Stimulated activated CD4-positive, alpha-beta T cell treated with anti-CD3 and anti-CD28 coated beads, Interleukin-1b, Interleukin-23, amount 100 ng/mL, for 48 hours (primary cell): ENCODE measurements at regions not wholly inside any gene's neighbourhood (a gene's known extent, or its start where the extent isn't known, plus 50 kb on each side); places are given as distances from the start of the nearest gene placed in this dataset.
"Not testable (repeated sequence)": the region's sequence is repeated elsewhere in the genome, so short reads cannot be mapped to it uniquely, and the experiment has no call there.

Experiments
- DNase-seq: peaks from one replicate; pipeline ENCODE4 v3.0.0-alpha.2; 2020

DNA sequence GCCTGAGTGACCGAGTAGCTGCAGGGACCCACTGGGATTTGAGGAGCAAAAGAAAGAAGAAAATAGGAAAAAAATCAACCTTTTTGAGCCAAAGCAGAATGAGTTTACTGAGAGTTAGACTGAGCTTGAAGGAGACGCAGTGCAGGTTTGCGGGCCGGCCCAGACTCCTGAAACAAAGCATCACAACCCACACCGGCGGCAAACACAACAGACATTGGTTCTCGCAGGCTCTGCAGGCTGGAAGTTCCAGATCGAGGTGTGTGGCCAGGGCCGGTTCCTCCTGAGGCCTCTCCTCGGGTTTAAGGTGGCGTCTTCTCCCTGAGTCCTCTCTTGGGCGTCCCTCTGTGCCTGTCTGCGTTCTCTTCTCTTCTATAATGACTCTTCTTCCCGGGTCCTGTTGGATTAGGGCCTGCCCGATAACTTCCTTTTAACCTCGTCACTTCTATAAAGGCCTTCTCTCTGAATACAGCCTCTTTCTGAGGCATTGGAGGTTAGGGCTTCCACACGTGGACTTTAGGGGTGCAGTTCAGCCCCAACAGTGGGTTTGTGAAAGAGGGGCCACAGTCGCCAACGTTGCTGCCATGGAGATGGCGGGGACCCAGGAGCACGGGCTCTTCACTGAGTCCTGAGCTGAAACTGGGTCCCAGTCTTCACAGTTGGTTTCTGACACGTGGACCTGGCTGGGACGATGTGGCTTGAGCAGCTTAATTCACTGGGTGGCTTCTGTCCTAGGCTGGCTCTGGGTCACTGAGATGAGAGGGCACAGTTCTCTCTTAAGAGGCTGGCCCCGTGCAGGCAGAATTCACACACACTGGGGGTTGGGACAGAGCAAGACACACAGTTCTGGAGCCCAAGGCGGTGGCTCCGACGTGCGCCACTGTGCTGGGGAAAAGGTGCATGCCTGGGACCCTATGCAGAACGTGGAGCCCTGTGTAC lies 1047.7 kb downstream of the BRD1 start:
- no peak for DNase-seq

DNA sequence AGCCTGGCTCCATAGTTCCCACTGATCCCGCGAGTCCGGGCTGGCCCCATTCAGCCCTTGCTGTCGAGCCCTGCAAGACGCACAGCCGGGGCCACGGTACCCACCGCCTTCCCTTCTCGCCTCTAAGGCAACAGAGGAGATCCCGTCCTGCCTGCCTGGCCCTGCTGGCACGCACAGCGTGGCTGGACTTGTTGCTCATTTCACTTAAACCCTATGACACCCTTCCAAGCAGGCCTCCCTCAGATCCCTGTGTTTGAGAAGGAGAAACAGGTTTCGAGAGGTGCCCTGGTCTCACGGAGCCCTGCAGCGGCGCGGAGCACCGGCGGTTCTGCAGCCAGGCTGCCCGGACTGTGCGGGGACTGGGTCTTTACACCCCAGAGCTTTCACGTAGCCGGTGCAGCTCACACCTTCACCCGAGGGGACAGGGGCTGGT lies 1048.4 kb downstream of the BRD1 start:
- no peak for DNase-seq

DNA sequence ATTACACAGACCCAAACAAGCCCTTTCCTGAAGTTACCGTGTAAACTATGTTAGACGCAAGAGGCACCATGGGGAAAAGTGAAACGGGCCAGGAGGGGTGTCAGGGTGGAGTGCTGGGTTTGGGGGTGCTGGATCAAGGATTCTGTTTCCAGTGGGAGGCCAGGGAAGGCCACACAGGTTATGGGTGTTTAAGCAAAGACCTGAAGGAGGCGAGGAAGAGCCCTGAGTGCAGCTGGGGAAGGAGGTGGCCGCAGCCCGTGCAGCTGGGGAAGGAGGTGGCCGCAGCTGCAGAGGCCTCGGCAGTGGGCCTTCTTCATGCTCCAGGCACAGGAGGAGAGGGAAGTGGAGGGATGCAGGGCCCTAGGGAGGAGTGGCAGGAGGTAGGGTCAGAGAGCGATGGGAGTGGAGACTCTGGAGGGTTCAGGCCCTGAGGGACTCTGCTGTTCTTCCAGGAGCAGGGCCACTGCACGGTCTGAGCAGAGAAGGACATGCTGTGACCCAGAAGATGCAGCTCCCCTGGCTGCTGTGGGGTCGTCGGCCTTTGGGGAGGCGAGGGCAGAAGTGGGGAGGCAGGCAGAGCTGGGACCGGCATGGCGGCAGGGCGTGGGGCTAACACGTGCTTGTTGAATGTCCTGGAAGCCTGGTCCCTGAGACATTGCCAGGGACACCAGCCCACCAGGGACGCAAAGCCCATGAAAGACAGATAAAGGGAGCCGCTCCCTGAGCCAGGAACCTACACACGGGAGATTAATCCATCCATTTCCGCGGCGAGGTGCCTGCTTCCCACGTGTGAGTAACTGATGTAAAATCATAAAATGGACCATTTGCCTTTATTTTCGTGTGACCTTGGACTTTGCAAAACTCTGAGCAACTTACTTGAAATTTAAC lies 1049.1 kb downstream of the BRD1 start:
- DNase-seq = no peak

DNA sequence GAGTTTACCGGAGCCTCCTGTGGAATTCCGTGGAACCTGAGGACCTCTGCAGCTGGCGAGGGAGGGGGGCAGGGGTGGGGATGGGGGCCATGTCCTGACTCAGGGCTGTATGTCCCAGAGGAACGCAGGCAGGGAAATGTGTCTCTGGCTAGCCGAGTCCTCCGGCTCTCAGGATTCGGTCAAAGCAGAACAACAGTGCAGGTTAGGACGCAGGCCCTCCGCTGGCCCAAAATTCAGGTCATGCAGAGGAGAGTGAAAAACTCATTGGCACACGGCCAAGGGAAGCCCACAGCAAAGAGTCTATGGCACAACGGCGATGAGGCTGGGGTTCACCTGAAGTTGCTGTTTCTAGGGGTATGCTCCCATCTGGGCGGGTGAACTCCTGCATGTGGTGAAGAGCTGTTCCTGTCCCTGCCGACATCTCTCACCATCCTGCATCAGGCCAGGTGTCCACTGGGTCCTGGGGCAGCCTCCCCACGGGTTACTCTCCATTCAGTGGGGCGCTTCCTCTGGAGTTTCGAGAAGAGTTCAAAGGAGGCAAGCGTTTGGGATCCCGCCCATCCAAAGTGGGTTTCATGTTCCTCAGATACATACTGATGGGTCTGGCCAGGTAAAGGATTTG lies 1055.3 kb downstream of the BRD1 start:
- DNase-seq = no peak

DNA sequence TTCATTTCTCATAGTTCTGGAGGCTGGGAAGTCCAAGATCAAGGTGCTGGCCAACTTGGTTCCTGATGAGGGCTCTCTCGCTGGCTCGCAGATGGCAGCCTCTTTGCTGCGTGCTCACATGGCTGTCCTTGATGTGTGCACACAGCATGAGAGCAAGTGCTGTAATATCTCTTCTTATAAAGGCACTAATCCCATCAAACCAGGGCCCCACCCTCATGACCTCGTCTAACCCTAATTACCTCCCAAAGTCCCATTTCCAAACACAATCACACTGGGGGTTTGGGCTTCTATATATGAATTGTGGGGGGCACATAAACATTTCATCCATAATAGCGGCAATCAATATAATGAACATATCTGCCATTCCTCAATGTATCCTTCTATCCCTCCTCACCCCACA lies 1062.1 kb downstream of the BRD1 start:
- DNase-seq = no peak

DNA sequence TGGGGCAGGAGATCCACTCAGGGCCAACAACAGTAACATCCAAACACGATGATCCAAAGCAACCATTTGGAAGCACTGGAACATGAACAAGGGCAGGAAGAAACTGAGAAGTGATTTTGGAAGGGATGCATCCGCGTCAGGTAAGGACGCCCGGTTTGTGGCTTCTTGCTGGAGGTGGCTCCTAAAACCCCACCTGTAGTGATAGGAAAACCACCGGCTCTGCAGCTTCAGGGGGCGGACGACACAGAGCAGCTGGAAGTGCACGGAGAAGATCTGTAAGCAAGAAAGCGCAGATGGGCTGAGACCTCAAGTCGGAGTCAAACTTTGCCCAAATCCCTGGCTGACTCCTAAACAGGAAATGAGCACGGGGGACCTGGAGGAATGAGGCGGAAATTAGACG lies 1066.1 kb downstream of the BRD1 start:
- no peak for DNase-seq

DNA sequence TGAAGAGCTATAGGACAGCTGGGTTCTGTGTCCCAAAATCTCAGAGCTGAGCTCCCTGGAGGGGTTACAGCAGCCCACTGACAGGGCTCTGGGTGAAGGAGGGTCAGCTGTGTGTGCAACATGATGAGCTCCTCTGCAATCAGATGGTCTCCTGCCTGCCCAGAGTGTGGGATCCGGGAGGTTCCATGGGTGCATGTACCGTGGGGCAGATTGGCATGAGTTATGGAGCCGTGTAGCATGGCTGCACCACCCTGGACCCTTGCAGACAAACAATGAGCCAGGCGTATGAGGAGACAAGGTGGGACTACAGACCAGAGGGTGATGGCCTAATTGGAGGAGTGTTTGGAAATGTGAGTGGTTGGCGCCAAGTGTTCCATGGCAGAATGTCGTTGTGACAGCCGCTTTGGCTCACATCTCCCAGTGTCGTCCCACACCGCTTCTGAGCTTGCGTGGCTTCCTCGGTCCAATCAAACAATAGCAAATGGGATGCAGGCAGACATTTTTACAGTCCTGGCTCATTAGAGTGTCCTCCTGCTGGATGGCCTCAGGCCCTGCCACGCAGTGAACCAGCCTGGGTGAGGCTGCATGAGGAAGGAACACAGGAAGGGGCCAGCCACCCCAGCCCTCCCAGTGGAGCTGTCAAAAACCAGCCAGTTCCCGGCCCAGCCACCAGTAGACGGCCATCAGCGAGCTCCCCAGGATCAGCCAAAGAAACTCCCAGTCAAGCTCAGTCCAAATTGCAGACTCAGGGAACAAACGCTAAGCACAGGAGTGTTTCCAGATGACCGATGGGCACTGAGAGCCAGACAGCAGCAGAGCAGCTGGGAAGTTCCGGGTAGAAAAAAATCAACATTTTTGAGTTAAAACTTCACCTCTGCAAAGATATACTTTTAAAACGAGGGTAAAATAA lies 1066.9 kb downstream of the BRD1 start:
- no peak for DNase-seq

DNA sequence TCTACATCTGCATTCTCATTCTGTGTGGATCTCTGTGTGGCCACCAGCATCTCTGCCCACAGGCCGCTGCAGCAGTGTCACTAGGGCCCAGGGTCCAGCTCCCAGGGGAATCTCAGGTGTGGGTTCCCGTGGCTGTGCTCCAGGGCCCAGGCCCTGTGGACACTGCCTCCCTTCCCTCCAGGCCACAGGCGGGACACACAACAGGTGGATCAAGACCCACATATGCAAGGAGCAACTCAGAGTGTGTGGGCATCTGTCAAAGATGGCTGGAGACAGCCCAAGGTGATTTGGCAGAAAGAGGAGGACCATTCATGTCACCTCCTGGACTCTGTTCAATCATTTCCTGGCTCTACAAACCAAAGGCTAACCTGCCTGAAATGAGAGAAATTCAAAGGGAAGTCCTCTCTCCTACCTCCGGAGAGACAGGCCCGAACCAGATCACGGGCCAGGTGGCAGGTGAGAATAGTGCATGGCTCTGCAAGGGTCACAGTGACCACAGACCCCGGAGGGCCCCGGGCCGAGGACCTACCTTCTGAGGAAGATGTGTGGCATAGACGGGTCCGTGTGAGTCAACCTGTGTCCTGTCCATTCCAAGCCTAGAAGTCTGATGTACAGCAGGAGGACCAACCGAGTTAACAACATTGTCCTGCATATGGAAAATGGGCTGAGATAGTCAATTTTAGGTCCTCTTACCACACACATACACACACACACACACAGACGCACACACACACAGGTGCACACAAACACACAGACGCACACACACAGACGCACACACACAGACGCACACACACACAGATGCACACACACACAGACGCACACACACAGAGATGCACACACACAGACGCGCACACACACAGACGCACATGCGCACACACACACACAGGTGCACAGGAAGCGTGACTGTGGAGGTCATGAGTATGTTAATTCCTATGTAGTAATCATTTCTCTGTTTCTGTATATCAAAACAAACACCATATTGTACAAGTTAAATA lies 1068.5 kb downstream of the BRD1 start:
- DNase-seq = no peak

DNA sequence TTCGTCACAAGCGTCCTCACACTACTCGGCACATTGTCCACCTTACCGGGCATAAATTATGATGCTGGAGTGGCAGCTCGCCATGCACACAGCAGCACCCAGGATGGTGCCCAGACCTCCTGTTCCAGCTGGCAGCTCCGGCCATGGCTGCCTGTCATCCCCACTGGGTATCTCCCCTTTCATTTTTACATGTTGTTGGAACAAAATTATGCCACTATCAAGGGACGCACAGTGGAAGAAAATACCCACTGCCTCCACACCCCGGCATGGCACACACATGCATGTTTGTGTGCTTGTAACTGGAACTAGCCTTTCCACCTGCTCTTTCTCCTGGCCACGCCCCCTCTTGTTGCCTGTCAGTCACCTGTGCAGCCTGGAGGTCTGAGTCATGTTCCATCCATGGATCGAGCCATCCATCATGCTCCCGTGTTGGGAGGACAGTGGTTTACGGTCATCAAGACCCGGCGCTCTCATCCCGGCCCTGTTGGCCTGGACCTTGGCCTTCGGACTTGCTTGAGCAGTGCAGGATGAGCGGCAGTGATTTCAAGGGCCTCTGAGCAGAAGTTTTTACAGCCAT lies 1069.6 kb downstream of the BRD1 start:
- DNase-seq = no peak

DNA sequence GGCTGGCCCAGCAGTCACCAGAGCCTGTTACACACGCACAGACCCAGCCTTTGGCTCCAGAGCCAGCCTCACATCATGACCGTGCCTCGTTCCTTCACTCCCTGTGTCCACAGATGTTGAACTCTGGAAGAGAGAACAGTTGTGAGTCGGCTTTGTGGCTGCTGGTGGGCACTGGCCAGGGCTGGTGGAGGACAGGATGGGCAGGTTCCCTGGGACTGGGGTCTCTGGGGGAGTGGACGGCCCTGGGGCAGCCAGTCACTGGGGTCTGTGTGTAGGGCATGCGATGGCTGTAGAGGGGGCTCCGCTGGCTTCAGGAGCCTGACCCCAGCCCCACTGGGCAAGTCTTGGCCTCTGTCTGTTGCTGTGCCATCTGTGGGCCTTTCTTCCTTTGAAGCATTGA lies 1070.1 kb downstream of the BRD1 start:
- DNase-seq = no peak

DNA sequence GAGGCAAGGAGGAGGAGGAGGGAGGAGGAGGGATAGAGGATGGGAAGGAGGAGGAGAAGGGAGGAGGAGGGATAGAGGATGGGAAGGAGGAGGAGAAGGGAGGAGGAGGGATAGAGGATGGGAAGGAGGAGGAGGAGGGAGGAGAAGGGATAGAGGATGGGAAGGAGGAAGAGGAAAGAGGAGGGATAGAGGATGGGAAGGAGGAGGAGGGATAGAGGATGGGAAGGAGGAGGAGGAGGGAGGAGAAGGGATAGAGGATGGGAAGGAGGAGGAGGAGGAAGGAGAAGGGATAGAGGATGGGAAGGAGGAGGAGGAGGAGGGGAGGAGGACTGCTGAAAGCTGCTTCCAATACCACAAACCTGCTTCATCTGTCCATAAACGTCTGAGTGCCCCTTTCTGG lies 1070.5 kb downstream of the BRD1 start:
- DNase-seq = not testable (repeated sequence)

DNA sequence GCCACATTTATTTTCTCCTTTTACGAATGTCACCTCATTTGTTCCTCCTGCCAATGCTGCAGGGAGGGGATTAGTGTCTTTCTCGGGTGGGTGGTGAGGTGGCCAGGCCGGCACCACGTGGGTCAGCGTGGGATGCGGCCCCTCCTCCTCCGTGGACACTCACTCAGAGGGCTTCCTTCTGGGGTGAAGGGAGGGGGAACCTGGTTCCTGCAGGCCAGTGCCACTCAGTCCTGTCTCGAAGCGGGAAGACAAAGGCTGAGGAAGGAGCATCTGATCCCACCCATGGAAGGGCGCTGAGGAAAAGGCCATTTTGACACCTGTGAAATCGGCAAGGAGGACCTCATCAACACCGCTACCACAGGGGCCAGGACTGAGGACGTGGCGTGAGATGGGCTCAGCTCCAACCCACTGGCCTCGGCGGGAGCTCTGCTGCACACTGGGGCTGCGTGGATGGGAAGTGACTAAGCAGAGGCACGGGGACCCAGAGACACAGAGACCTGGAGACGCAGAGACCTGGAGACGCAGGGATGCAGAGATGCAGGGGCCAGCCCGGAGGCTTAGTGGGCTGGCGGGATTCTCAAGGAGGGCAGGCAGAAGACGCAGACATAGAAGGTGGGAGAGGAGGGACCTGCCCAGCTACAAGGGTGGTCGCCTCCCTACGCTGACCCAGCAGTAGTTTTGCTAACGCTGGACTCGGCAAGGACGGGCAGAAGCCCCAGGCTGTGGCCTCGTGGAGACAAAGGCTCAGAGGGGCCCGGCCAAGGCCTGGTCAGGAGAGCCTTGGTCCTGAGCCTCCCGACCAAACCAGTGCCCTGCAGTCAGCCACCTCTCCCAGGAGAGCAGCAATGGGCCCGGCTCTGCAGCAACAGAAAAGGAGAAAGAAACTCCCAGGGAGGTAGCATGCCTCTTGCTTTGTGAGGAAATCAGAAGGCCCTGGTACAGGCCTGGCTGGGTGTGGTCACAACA lies 1071.2 kb downstream of the BRD1 start:
- DNase-seq = no peak

DNA sequence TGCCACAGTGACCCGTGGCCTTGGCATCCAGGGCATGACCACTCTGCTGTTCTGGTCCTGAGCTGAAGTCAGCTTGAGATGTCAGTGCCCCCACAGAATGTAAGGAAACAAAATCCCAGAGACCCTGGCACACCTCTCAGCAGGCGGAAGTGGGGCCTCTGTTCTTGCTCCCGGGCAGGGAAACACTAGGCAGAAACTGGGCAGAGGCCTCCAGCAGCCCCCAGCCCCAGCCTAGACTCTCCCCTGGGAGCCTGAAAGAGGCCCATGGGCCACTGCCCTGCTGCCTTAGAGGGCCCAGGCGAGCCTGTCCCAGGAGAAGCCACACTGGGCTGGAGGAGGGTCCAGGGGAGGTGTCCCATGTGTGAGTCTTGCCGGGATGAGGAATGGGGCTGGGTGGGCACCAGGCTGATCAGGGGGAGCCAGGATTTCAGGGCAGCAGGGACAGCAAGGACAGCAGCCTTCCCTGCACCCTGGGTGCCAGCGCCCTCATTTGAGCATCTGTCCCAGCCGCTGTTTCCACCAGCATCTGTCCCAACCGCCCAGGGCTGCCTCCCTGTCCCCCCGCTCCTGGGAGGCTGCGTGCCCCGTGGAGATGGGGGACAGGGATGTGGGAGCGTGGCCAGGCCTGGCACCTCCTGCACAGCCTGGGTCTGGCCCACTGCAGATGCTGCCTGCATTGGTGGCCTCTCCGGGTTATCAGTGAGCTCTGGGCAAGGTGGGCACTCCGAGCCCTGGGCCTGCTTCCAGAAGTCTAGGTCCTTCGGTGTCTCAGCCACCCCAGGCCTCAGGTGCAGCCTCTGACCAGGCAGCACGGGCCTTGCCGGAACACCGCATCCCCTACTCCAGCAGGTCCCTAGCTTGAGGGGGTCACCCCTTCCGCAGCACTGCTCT lies 1072.4 kb downstream of the BRD1 start:
- no peak for DNase-seq

DNA sequence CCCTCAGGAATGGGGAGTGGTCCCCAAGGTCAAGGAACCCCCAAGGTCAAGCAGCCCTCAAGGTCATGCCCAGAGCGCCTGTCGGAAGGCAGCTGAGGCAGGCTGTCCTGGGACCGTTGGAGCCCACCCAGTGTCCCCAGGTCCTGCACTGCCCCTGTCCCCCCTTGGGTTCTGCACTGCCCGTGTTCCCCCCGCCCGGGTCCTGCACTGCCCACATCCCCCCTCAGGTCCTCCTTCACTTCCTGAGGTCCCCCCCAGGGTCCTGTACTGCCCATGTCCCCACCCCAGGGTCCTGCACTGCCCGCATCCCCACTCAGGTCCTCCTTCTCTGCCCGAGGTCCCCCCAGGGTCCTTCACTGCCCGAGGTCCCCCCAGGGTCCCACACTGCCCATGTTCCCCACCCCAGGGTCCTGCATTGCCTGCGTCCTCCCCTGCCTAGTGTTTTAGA lies 1073.0 kb downstream of the BRD1 start:
- DNase-seq = no peak

DNA sequence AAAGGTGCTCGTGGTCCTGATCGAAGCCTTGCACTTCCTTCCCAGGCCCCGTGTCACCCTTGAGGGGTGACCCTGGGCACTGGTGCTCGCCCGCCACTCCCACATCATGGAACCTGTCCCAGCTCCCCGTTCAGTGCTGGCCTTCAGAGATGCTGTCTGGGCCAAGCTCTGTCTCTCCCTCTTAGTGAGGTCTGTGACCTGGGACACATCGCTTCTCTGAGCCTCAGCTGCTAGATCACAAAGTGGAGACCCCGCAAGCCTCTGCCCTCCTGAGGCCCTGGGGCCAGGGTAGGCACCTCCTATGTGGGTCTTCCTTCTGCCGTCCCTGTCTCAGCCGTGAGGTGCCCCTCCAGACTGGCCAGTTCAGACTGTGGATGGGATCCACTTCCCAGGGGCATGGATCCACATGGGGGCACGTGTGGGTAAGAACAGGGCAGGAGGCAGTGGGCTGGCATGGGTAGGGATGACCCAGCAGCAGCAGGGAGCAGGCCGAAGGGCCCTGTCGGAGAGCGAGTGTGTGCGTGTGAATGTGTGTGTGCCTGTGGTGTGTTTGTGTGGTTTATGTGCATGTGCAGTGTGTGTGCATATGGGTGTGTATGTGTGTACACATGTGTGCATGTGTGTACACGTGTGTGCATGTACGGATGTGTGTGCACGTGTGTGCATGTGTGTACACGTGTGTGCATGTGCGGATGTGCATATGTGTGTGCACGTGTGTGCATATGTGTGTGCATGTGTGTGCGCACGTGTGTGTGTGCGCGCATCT lies 1073.7 kb downstream of the BRD1 start:
- no peak for DNase-seq

DNA sequence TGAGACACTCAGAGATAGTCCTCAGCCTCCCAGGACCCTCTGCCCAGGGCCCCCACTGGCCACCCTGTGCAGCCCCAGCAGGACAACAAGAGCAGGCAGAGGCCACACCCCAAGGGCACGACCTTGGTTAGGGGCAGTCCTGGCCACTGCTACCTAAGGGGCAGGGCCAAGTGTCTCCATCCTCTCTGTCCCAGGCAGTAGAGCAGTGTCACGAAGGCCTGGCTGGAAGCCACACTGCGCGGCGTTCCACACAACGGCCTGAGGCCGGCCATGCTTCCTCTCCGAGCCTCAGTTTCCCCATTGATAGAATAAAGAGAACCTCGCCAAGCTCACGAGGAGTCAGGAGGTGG lies 1074.3 kb downstream of the BRD1 start:
- DNase-seq = no peak
